H1 (cell line): ENCODE measurements at regions not wholly inside any gene's neighbourhood (a gene's known extent, or its start where the extent isn't known, plus 50 kb on each side); places are given as distances from the start of the nearest gene placed in this dataset.

Source experiments
- CTCF ChIA-PET: fragments of 300-600 bp; sonication (Branson Sonifier 250); formaldehyde crosslinking; loops from one replicate; lab custom pipeline; 2021; ENCODE audit not compliant: partially characterized antibody; lab: Charles Lee
- POLR2A ChIA-PET: fragments of 300-600 bp; sonication (Branson Sonifier 250); formaldehyde crosslinking; loops from one replicate; lab custom pipeline; 2021; ENCODE audit warnings: inconsistent platforms; ENCODE audit not compliant: partially characterized antibody; lab: Charles Lee
- DNase-seq, 2 experiments: peaks; one replicate each; pipeline versions ENCODE4 v3.0.0 to v3.0.0-alpha.2; 2010 to 2022; ENCODE audit warnings: low spot score in 2 of 2, low read depth in 1 of 2, mixed read lengths in 1 of 2
- FAIRE-seq: peaks from 2 replicates; lab custom pipeline; 2011; peaks lifted over from hg19 to GRCh38; lab: Jason Lieb, UNC
- H2AFZ ChIP-seq: 2 replicates; pipeline ENCODE4 v1.8.1; 2012; ENCODE audit warnings: low read length, inconsistent platforms
- H2AK5ac ChIP-seq: 2 replicates; pipeline ENCODE4 v1.6.1; 2013; ENCODE audit warnings: low read depth, low read length
- H2BK120ac ChIP-seq: replicated peaks from 2 replicates; pipeline ENCODE3; 2013; ENCODE audit warnings: low read depth, low read length, inconsistent platforms
- H2BK12ac ChIP-seq: 2 replicates; pipeline ENCODE4 v1.6.1; 2013; ENCODE audit warnings: low read depth, low read length
- H2BK15ac ChIP-seq: 2 replicates; pipeline ENCODE4 v1.6.1; 2013; ENCODE audit warnings: low read length
- H2BK20ac ChIP-seq: 2 replicates; pipeline ENCODE4 v1.6.1; 2013; ENCODE audit warnings: low read length
- H2BK5ac ChIP-seq: 2 replicates; pipeline ENCODE4 v1.6.1; 2013; ENCODE audit warnings: low read depth, low read length
- H3K14ac ChIP-seq: 2 replicates; pipeline ENCODE4 v1.6.1; 2013; ENCODE audit warnings: inconsistent platforms; ENCODE audit not compliant: insufficient read length
- H3K18ac ChIP-seq: 2 replicates; pipeline ENCODE4 v1.6.1; 2013; ENCODE audit warnings: low read length; ENCODE audit errors: extremely low read depth
- H3K23ac ChIP-seq: 2 replicates; pipeline ENCODE4 v1.6.1; 2013; ENCODE audit warnings: inconsistent platforms; ENCODE audit not compliant: insufficient read length
- H3K23me2 ChIP-seq: 2 replicates; pipeline ENCODE4 v1.6.1; 2013; ENCODE audit warnings: low read depth, low read length
- H3K27ac ChIP-seq: 2 replicates; pipeline ENCODE4 v1.6.1; 2011; ENCODE audit warnings: low read depth, low read length, inconsistent platforms
- H3K27me3 ChIP-seq, 4 experiments: replicated peaks in 1 of 4; 1 replicate in 1 of 4; 2 replicates in 3 of 4; pipeline versions ENCODE4 v1.6.1 to v1.8.1; 2011 to 2013; ENCODE audit warnings: low read length in 3 of 4, mild to moderate bottlenecking in 3 of 4, inconsistent platforms in 2 of 4, mixed read lengths in 2 of 4, moderate library complexity in 1 of 4; ENCODE audit not compliant: control insufficient read depth in 3 of 4, insufficient read depth in 3 of 4; ENCODE audit errors: extremely low read depth in 1 of 4
- H3K36me3 ChIP-seq, 4 experiments: 2 replicates each; pipeline versions ENCODE4 v1.6.1 to v1.8.1; 2011 to 2013; ENCODE audit warnings: mild to moderate bottlenecking in 4 of 4, low read length in 3 of 4, moderate library complexity in 2 of 4, control low read depth in 1 of 4, inconsistent platforms in 1 of 4; ENCODE audit not compliant: insufficient read depth in 4 of 4, control insufficient read depth in 2 of 4
- H3K4ac ChIP-seq: replicated peaks from 2 replicates; pipeline ENCODE3; 2013; ENCODE audit warnings: low read length, low read depth, mixed read lengths, inconsistent platforms; ENCODE audit not compliant: insufficient read length
- H3K4me1 ChIP-seq, 4 experiments: replicated peaks in 1 of 4; 1 replicate in 1 of 4; 2 replicates in 3 of 4; pipeline versions ENCODE4 v1.6.1 to v1.8.1; 2011 to 2013; ENCODE audit warnings: low read length in 3 of 4, inconsistent platforms in 2 of 4, mixed read lengths in 1 of 4; ENCODE audit not compliant: insufficient read depth in 4 of 4, control insufficient read depth in 3 of 4
- H3K4me2 ChIP-seq, 2 experiments: 2 replicates each; pipeline versions ENCODE4 v1.6.1 to v1.8.1; 2011 to 2013; ENCODE audit warnings: low read depth in 2 of 2, low read length in 2 of 2, control low read depth in 1 of 2, inconsistent platforms in 1 of 2, mild to moderate bottlenecking in 1 of 2; ENCODE audit not compliant: insufficient read depth in 1 of 2
- H3K4me3 ChIP-seq, 4 experiments: fragments of 200-600, 300-600 bp in 1 of 4; sonication (generic), shearing (Covaris generic), sonication (Bioruptor Twin) in 1 of 4; 2 replicates each; pipeline versions ENCODE4 v1.5.1 to v1.8.1; 2011 to 2016; ENCODE audit warnings: low read length in 4 of 4, low read depth in 3 of 4, control low read depth in 2 of 4, inconsistent platforms in 2 of 4, mild to moderate bottlenecking in 2 of 4, mixed read lengths in 1 of 4, moderate library complexity in 1 of 4; ENCODE audit not compliant: insufficient read depth in 2 of 4; ENCODE audit errors: extremely low read depth in 1 of 4
- H3K56ac ChIP-seq: replicated peaks from 2 replicates; pipeline ENCODE3; 2013; ENCODE audit warnings: low read depth, mild to moderate bottlenecking, mixed read lengths, low read length, inconsistent platforms; ENCODE audit not compliant: insufficient read length
- H3K79me1 ChIP-seq: 2 replicates; pipeline ENCODE4 v1.6.1; 2013; ENCODE audit warnings: low read depth, low read length, control low read depth
- H3K79me2 ChIP-seq, 2 experiments: 2 replicates each; pipeline versions ENCODE4 v1.6.1 to v1.8.1; 2012 to 2013; ENCODE audit warnings: low read length in 2 of 2, mild to moderate bottlenecking in 2 of 2, inconsistent platforms in 1 of 2; ENCODE audit not compliant: insufficient read depth in 2 of 2, control insufficient read depth in 1 of 2
- H3K9ac ChIP-seq, 4 experiments: replicated peaks in 1 of 4; 1 replicate in 1 of 4; 2 replicates in 3 of 4; pipeline versions ENCODE4 v1.6.1 to v1.8.1; 2011 to 2013; ENCODE audit warnings: low read depth in 3 of 4, low read length in 3 of 4, control low read depth in 2 of 4, mild to moderate bottlenecking in 2 of 4, moderate library complexity in 2 of 4, inconsistent platforms in 1 of 4; ENCODE audit errors: extremely low read depth in 1 of 4
- H3K9me3 ChIP-seq, 2 experiments: 2 replicates each; pipeline versions ENCODE4 v1.6.1 to v1.8.1; 2012 to 2013; ENCODE audit warnings: mild to moderate bottlenecking in 2 of 2, moderate library complexity in 2 of 2, control low read depth in 1 of 2, inconsistent platforms in 1 of 2, low read depth in 1 of 2, low read length in 1 of 2, mixed read lengths in 1 of 2; ENCODE audit not compliant: insufficient read depth in 2 of 2
- H4K20me1 ChIP-seq, 2 experiments: replicated peaks in 1 of 2; 2 replicates each; pipeline versions ENCODE3 to v1.8.1; 2011 to 2013; ENCODE audit warnings: inconsistent platforms in 2 of 2, low read length in 2 of 2, mild to moderate bottlenecking in 1 of 2; ENCODE audit not compliant: insufficient read depth in 2 of 2, control insufficient read depth in 1 of 2
- H4K5ac ChIP-seq: 2 replicates; pipeline ENCODE4 v1.6.1; 2013; ENCODE audit warnings: low read length, low read depth, mixed read lengths, inconsistent platforms; ENCODE audit not compliant: insufficient read length
- H4K8ac ChIP-seq: 2 replicates; pipeline ENCODE4 v1.8.0; 2013; ENCODE audit warnings: mild to moderate bottlenecking, moderate library complexity, low read length, inconsistent platforms; ENCODE audit not compliant: insufficient read depth; ENCODE audit errors: extremely low read depth
- H4K91ac ChIP-seq: replicated peaks from 2 replicates; pipeline ENCODE3; 2013; ENCODE audit warnings: low read length, mixed read lengths, inconsistent platforms; ENCODE audit not compliant: insufficient read length
- BACH1 ChIP-seq: IDR thresholded peaks from 2 replicates; pipeline ENCODE4 v1.6.1; 2012; ENCODE audit warnings: low read length, improper control_type of control experiment
- CBX5 ChIP-seq: fragments of 300-800, 300-1000 bp; sonication (generic); IDR thresholded peaks from 2 replicates; pipeline ENCODE4 v1.7.1; 2016; ENCODE audit warnings: antibody characterized with exemption, low read length, low read depth
- HDAC2 ChIP-seq, 2 experiments: fragments of 300-600 bp in 1 of 2; sonication (generic) in 1 of 2; IDR thresholded peaks; 2 replicates each; pipeline ENCODE4 v1.6.1; 2011 to 2012; ENCODE audit warnings: low read depth in 2 of 2, low read length in 2 of 2, mild to moderate bottlenecking in 2 of 2, moderate library complexity in 2 of 2, borderline replicate concordance in 1 of 2, inconsistent platforms in 1 of 2
- RAD21 ChIP-seq, 2 experiments: IDR thresholded peaks in 1 of 2; conservative IDR thresholded peaks in 1 of 2; 2 replicates each; pipeline ENCODE4 v1.6.1; 2011; ENCODE audit warnings: low read depth in 2 of 2, low read length in 2 of 2, improper control_type of control experiment in 1 of 2, inconsistent platforms in 1 of 2, mild to moderate bottlenecking in 1 of 2, moderate library complexity in 1 of 2
- RNF2 ChIP-seq: fragments of 200-900, 300-1000 bp; sonication (generic); IDR thresholded peaks from 2 replicates; pipeline ENCODE4 v1.7.1; 2016; ENCODE audit warnings: borderline replicate concordance, low read depth, mild to moderate bottlenecking, antibody characterized with exemption, low read length; ENCODE audit not compliant: poor library complexity, severe bottlenecking; ENCODE audit errors: missing control alignments
- SP4 ChIP-seq: IDR thresholded peaks from 2 replicates; pipeline ENCODE4 v1.6.1; 2012; ENCODE audit warnings: low read length, inconsistent platforms
- SRF ChIP-seq: IDR thresholded peaks from 2 replicates; pipeline ENCODE4 v1.6.1; 2011; ENCODE audit warnings: mild to moderate bottlenecking, low read depth, low read length, moderate library complexity
- TBP ChIP-seq: IDR thresholded peaks from 2 replicates; pipeline ENCODE4 v1.6.1; 2011; ENCODE audit warnings: low read depth, low read length, improper control_type of control experiment
- TCF12 ChIP-seq: IDR thresholded peaks from 2 replicates; pipeline ENCODE4 v1.6.1; 2011; ENCODE audit warnings: low read depth, mild to moderate bottlenecking, low read length
- WGBS, 2 experiments: shearing (Covaris generic) in 1 of 2; methylation state at CpG; one replicate each; pipeline versions ENCODE4 v1.1.6 to v1.1.7; 2013 to 2015; ENCODE audit warnings: low lambda C conversion rate in 2 of 2, mixed read lengths in 2 of 2, inconsistent platforms in 1 of 2, low coverage in 1 of 2, missing lambda C conversion rate in 1 of 2; ENCODE audit not compliant: insufficient replicate concordance in 2 of 2, insufficient coverage in 1 of 2, insufficient read length in 1 of 2; ENCODE audit errors: extremely low coverage in 1 of 2, missing lambda C conversion rate in 1 of 2; 5-methylcytosine and 5-hydroxymethylcytosine counted together

- Histone ChIP-seq H3K4me1 (peaks cover 0 to 6% (median under 1%) of the 10 kb centered on the region in 4 experiments; a peak in 3 of 7 replicates), H3K9me3 (no peaks in the 10 kb centered on the region), H2AFZ (0 out of 2 replicates have a peak overlapping the region, but pooled peaks have one; percentile 14), H3K4me2 (no peak overlapping the region), H3K79me1 (no peaks in the 10 kb centered on the region), H3K14ac (no peak overlapping the region), H3K27me3 (no peaks in the 10 kb centered on the region), H2AK5ac (no peak overlapping the region), H3K18ac (no peak overlapping the region), H3K23me2 (no peaks in the 10 kb centered on the region), H4K20me1 (no peaks in the 10 kb centered on the region), H4K91ac (no peak overlapping the region), H2BK5ac (no peak overlapping the region), H2BK15ac (no peak overlapping the region), H3K4me3 (no peak overlapping the region), H2BK120ac (no peak overlapping the region), H3K9ac (no peak overlapping the region), H2BK12ac (no peak overlapping the region), H3K4ac (no peak overlapping the region), H3K27ac (no peak overlapping the region), H4K8ac (no peak overlapping the region), H3K23ac (no peak overlapping the region), H3K79me2 (no peaks in the 10 kb centered on the region), H3K36me3 (no peaks in the 10 kb centered on the region), H4K5ac (no peak overlapping the region)
- 91% methylated on average over 3 of the region's 3 CpGs; no CpG with 5 or more reads in 1 of the 2 experiments for WGBS, 2 experiments
- POLR2A ChIA-PET = interaction anchor here (1.1 kb wide), 1 partner anchor 14 kb away, joined by 3 read pairs; no protein-coding TSS in a partner anchor
- no peak for FAIRE-seq
- CTCF ChIA-PET = interaction anchor here (1.6 kb wide), 1 partner anchor 46 kb away, joined by 3 read pairs; no protein-coding TSS in a partner anchor
- no peak for DNase-seq
- no peak for TF ChIP-seq RNF2
- TF ChIP-seq CBX5 = no peak
- TF ChIP-seq TCF12 = no peak
- no peak for TF ChIP-seq HDAC2 (IDR thresholded peaks at IDR 0.05; ENCODE audit: borderline replicate concordance in 1 of 2, low read depth in 2 of 2, low read length in 2 of 2)
- no peak for TF ChIP-seq TBP
- no peak for TF ChIP-seq SRF
- TF ChIP-seq RAD21 (IDR thresholded peaks at IDR 0.05 in 1 of 2, conservative IDR thresholded peaks at IDR 0.05 in 1 of 2; ENCODE audit: low read depth in 2 of 2, low read length in 2 of 2) = no peak
- TF ChIP-seq BACH1 = no peak
- TF ChIP-seq SP4 = no peak
- TF ChIP-seq, all 59 proteins: peak for 0
- H3K56ac ChIP-seq = no peak overlapping the region
- no peak overlapping the region for H2BK20ac ChIP-seq
These were observed 577.4 kb upstream of the RORB start for GRCh38 chr9:73919712-73920111.
